ENCODE measurements at regions not wholly inside any gene's neighbourhood (a gene's known extent, or its start where the extent isn't known, plus 50 kb on each side); places are given as distances from the start of the nearest gene placed in this dataset.

GRCh38 chr2:5254791-5255332, 437.3 kb upstream of the SOX11 start:
- intact Hi-C loops (cut with micrococcal nuclease; ENCODE audit: unreplicated experiment) (no loop called here), in situ Hi-C loops (cut with MboI) (no loop called here)
- Histone ChIP-seq H3K9ac (ENCODE audit: control insufficient read depth, insufficient read depth, low read length) (no peak overlapping the region), H3K4me2 (ENCODE audit: control insufficient read depth, insufficient read depth) (no peak overlapping the region), H3K36me3 (ENCODE audit: control insufficient read depth in 2 of 2, insufficient read depth in 2 of 2, low read length in 1 of 2) (no peaks in the 10 kb centered on the region), H2AFZ (ENCODE audit: control insufficient read depth, low read depth, low read length) (no peak overlapping the region), H3K4me3 (no peak overlapping the region), H3K27ac (ENCODE audit: control insufficient read depth, insufficient read depth) (no peak overlapping the region), H3K79me2 (ENCODE audit: control insufficient read depth, insufficient read depth, low read length) (no peaks in the 10 kb centered on the region), H4K20me1 (ENCODE audit: control insufficient read depth, insufficient read depth) (no peaks in the 10 kb centered on the region), H3K27me3 (replicated peaks in 1 of 2; ENCODE audit: control insufficient read depth in 2 of 2, insufficient read depth in 2 of 2, low read length in 1 of 2) (no peaks in the 10 kb centered on the region), H3K9me3 (replicated peaks; ENCODE audit: control insufficient read depth, insufficient read depth, low read length) (no peaks in the 10 kb centered on the region), H3K4me1 (ENCODE audit: control insufficient read depth, insufficient read depth, low read length) (no peaks in the 10 kb centered on the region)
- SMC1A ChIA-PET (ENCODE audit: uncharacterized antibody, unreplicated experiment), result interaction anchor here (0.6 kb wide), 1 partner anchor 108 kb away, joined by 3 read pairs; no protein-coding TSS in a partner anchor
- WGBS (ENCODE audit: insufficient coverage, insufficient replicate concordance, low lambda C conversion rate, missing lambda C conversion rate), result 46% methylated on average over 8 of the region's 8 CpGs
- no peak for FAIRE-seq
- RAD21 ChIA-PET (ENCODE audit: unreplicated experiment), result no interaction called here
- DNase-seq (ENCODE audit: low read depth, low spot score), result no peak
- POLR2A ChIA-PET, result no interaction called here
- CTCF ChIA-PET, result no interaction called here
- TF ChIP-seq REST (IDR thresholded peaks at IDR 0.05; ENCODE audit: low read depth, low read length), result no peak
- no peak for TF ChIP-seq RUNX3 (IDR thresholded peaks at IDR 0.05; ENCODE audit: low read length)
- TF ChIP-seq POU2F2 (IDR thresholded peaks at IDR 0.05; ENCODE audit: borderline replicate concordance, low read depth, low read length), result no peak
- TF ChIP-seq PKNOX1 (IDR thresholded peaks at IDR 0.05), result no peak
- TF ChIP-seq PRDM15 (CRISPR knock-in tag; IDR thresholded peaks at IDR 0.05), result no peak
- no peak for TF ChIP-seq LARP7 (IDR thresholded peaks at IDR 0.05)
- TF ChIP-seq BMI1 (IDR thresholded peaks at IDR 0.05; ENCODE audit: borderline replicate concordance), result no peak
- TF ChIP-seq RAD21 (IDR thresholded peaks at IDR 0.05; ENCODE audit: insufficient read depth, low read depth, low read length), result no peak
- no peak for TF ChIP-seq MEF2B (IDR thresholded peaks at IDR 0.05; ENCODE audit: partially characterized antibody, poor library complexity, severe bottlenecking)
- TF ChIP-seq BCLAF1 (IDR thresholded peaks at IDR 0.05), result no peak
- no TSS peak for BruUV-seq (replicated peaks)
- no peak for ATAC-seq

All from GM12878 (cell line).